ENCODE measurements at regions not wholly inside any gene's neighbourhood (a gene's known extent, or its start where the extent isn't known, plus 50 kb on each side); places are given as distances from the start of the nearest gene placed in this dataset.
"Not testable (repeated sequence)": the region's sequence is repeated elsewhere in the genome, so short reads cannot be mapped to it uniquely, and the experiment has no call there.

DNA sequence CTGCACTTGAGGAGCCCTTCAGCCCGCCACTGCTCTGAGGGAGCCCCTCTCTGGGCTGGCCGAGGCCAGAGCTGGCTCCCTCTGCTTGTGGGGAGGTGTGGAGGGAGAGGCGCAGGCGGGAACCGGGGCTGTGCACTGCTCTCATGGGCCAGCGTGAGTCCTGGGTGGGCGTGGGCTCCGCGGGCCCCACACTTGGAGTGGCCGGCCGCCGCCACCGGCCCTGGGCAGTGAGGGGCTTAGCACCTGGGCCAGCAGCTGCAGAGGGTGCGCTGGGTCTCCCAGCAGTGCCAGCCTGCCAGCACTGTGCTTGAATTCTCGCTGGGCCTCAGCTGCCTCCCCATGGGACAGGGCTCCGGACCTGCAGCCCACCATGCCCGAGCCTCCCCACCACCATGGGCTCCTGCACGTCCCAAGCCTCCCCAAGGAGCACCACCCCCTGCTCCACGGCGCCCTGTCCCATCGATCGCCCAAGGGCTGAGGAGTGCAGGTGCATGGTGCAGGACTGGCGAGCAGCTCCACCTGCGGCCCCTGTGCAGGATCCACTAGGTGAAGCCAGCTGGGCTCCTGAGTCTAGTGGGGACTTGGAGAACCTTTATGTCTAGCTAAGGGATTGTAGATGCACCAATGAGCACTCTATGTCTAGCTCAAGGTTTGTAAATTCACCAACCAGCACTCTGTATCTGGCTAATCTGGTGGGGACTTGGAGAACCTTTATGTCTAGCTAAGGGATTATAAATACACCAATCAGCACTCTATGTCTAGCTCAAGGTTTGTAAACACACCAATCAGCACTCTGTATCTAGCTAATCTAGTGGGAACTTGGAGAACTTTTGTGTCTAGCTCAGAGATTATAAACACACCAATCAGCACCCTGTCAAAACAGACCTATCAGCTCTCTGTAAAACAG lies 1180.3 kb downstream of the FSCB start:
- H3K9me3 ChIP-seq (ENCODE audit: control insufficient read depth, low read length); H3K4me1 ChIP-seq (ENCODE audit: control insufficient read depth, insufficient read depth, low read length, poor library complexity, severe bottlenecking); H3K36me3 ChIP-seq (ENCODE audit: control insufficient read depth, insufficient read depth, low read length); H3K4me3 ChIP-seq (ENCODE audit: extremely low read depth, insufficient read depth, low read length, poor library complexity, severe bottlenecking); H3K27ac ChIP-seq (ENCODE audit: low read depth, low read length, severe bottlenecking): not testable (repeated sequence)
- 89 to 91% methylated on average over 10 to 15 of the region's 24 CpGs for WGBS, 2 experiments (ENCODE audit: insufficient coverage in 2 of 2)

DNA sequence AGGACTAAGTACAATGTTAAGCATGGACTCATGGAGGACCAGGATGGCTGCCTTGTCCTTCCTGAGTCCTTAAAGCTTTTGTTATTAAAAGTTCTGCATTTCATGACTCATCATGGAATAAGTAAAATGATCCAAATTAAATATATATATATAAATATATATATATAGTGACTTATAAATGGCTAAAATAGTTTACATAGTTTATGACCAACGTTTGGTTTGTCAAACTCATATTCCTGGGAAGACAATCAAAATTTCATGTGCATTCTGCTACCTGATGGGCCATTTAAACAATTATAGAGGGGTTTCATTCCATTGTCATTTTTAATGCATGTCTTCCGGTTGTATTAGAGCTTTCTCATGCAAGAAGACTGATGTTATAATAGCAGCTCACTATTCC lies 1190.7 kb downstream of the FSCB start:
- WGBS, 2 experiments (ENCODE audit: insufficient coverage in 2 of 2), result no CpG with 5 or more reads among the region's 2 CpGs
- H3K4me3 ChIP-seq (ENCODE audit: extremely low read depth, insufficient read depth, low read length, poor library complexity, severe bottlenecking), result no peak overlapping the region
- H3K4me1 ChIP-seq (ENCODE audit: control insufficient read depth, insufficient read depth, low read length, poor library complexity, severe bottlenecking), result no peaks in the 10 kb centered on the region
- no peak overlapping the region for H3K27ac ChIP-seq (ENCODE audit: low read depth, low read length, severe bottlenecking)
- no peaks in the 10 kb centered on the region for H3K36me3 ChIP-seq (ENCODE audit: control insufficient read depth, insufficient read depth, low read length)
- H3K9me3 ChIP-seq (ENCODE audit: control insufficient read depth, low read length), result no peaks in the 10 kb centered on the region

DNA sequence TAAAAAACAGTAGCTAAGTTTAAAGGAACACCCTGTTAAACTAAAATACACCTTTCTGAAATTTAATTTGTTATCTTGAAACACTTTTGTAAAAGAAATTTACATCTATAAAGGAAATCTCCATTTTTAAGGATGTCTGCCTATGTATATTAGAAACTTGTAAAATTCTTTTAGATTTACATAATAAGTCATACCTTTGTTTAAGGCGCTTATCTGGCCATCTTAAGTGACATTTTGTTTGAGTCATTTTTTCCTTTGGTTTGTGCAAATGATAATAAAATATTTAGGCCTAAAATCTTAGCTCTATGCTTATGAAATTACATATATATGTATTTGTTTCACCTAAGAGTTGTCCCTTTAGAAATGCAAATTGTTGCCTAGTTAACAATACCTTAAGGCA lies 1193.4 kb downstream of the FSCB start:
- Histone ChIP-seq H3K36me3 (ENCODE audit: control insufficient read depth, insufficient read depth, low read length) (no peaks in the 10 kb centered on the region), H3K4me1 (ENCODE audit: control insufficient read depth, insufficient read depth, low read length, poor library complexity, severe bottlenecking) (no peaks in the 10 kb centered on the region), H3K9me3 (ENCODE audit: control insufficient read depth, low read length) (no peaks in the 10 kb centered on the region), H3K4me3 (ENCODE audit: extremely low read depth, insufficient read depth, low read length, poor library complexity, severe bottlenecking) (no peak overlapping the region), H3K27ac (ENCODE audit: low read depth, low read length, severe bottlenecking) (no peak overlapping the region)
- no CpG with 5 or more reads among the region's 1 CpG for WGBS, 2 experiments (ENCODE audit: insufficient coverage in 2 of 2)

DNA sequence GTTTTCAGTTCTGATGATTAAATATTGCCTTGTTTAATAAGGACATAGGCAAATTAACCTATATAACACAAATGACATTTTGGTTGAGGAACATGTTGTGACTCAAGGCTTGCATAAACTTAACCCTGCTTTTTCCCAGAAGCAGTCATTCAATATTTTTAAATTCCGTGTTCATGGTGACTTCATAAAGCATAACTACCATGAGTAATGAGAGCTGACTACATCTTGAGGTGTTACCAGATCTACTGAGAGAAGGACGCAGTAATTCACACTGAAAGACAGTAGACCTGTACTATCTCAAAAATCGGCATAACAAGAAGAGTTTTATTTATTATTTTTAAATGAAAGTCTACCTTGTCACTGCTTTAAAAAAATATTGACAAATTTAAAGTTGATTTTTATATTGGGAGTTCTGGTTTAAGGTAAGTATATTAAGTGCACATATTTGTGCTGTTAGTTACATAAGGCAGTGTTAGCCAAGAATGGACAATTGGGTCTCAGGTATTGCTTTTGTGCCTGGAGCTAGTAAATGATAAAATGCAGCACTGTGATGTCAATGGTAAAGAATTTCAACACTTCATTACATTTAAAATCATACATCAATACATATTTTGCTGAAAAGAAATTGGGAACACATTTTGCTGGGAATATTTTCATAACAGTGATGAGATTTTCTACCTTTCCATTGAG lies 1198.5 kb downstream of the FSCB start:
- no peak overlapping the region for H3K27ac ChIP-seq (ENCODE audit: low read depth, low read length, severe bottlenecking)
- no CpG with 5 or more reads among the region's 3 CpGs for WGBS, 2 experiments (ENCODE audit: insufficient coverage in 2 of 2)
- no peak overlapping the region for H3K4me3 ChIP-seq (ENCODE audit: extremely low read depth, insufficient read depth, low read length, poor library complexity, severe bottlenecking)
- no peaks in the 10 kb centered on the region for H3K36me3 ChIP-seq (ENCODE audit: control insufficient read depth, insufficient read depth, low read length)
- no peaks in the 10 kb centered on the region for H3K4me1 ChIP-seq (ENCODE audit: control insufficient read depth, insufficient read depth, low read length, poor library complexity, severe bottlenecking)
- H3K9me3 ChIP-seq (ENCODE audit: control insufficient read depth, low read length), result no peaks in the 10 kb centered on the region

DNA sequence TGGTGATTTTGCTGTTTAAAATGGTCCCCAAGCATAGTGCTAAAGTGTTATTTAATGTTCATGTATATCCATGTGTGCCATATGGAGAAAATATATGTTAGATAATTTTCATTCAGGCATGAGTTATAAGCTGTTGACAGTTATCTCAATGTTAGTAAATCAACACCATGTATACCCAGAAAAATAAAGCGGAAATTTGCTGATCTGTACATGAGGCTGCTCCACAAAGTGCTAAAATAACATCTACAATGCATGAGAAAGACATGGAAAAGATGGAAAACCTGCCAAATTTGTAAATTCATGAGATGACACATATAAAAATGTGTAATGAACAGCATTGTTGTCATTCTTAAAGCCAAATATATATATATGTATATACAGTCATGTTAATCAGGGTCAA lies 1199.2 kb downstream of the FSCB start:
- Histone ChIP-seq H3K9me3 (ENCODE audit: control insufficient read depth, low read length) (no peaks in the 10 kb centered on the region), H3K4me1 (ENCODE audit: control insufficient read depth, insufficient read depth, low read length, poor library complexity, severe bottlenecking) (no peaks in the 10 kb centered on the region), H3K4me3 (ENCODE audit: extremely low read depth, insufficient read depth, low read length, poor library complexity, severe bottlenecking) (no peak overlapping the region), H3K36me3 (ENCODE audit: control insufficient read depth, insufficient read depth, low read length) (no peaks in the 10 kb centered on the region), H3K27ac (ENCODE audit: low read depth, low read length, severe bottlenecking) (no peak overlapping the region)
- WGBS, 2 experiments (ENCODE audit: insufficient coverage in 2 of 2), result 67% methylated on average over 1 of the region's 1 CpG; no CpG with 5 or more reads in 1 of the 2 experiments

DNA sequence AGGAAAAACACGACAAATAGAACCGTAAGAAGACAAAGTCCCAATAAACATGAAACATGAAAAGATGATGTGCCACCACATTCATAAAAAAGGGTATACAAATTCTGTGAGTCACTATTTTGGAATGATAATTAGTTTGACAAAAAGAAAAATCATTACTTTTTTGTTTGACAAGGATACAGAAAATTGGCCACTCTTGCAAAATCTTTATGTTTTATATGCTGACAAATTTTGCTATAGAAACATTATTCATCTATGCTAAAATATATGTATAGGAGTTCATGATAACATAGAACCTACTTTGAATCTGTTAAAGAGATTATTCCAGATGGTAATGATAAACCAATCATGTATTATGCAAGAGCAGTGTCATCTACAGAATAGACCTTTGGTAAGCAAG lies 1201.0 kb downstream of the FSCB start:
- no CpG with 5 or more reads among the region's 2 CpGs for WGBS, 2 experiments (ENCODE audit: insufficient coverage in 2 of 2)
- Histone ChIP-seq H3K4me1 (ENCODE audit: control insufficient read depth, insufficient read depth, low read length, poor library complexity, severe bottlenecking) (no peaks in the 10 kb centered on the region), H3K9me3 (ENCODE audit: control insufficient read depth, low read length) (no peaks in the 10 kb centered on the region), H3K36me3 (ENCODE audit: control insufficient read depth, insufficient read depth, low read length) (no peaks in the 10 kb centered on the region), H3K27ac (ENCODE audit: low read depth, low read length, severe bottlenecking) (no peak overlapping the region), H3K4me3 (ENCODE audit: extremely low read depth, insufficient read depth, low read length, poor library complexity, severe bottlenecking) (no peak overlapping the region)

DNA sequence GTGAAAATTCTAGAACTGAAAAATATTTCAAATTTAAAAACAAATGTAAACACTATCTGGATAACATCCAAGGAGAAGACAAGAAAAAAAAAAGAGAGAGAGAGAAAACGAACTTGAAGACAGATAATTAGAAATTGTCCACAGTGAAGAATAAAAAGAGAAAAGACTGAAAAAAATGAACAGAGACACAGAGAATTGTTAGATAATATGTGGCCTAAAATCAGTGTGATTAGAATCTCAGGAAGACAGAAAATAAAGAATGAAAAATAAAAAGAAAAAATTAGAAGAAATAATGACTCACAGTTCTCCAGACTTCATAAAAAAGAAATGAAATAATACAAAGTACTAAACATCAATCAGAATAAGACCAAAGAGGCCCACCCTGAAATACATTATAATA lies 1209.3 kb downstream of the FSCB start:
- no peak overlapping the region for H3K27ac ChIP-seq (ENCODE audit: low read depth, low read length, severe bottlenecking)
- no peaks in the 10 kb centered on the region for H3K9me3 ChIP-seq (ENCODE audit: control insufficient read depth, low read length)
- no peak overlapping the region for H3K4me3 ChIP-seq (ENCODE audit: extremely low read depth, insufficient read depth, low read length, poor library complexity, severe bottlenecking)
- no peaks in the 10 kb centered on the region for H3K4me1 ChIP-seq (ENCODE audit: control insufficient read depth, insufficient read depth, low read length, poor library complexity, severe bottlenecking)
- 64 to 100% methylated on average over 1 of the region's 1 CpG for WGBS, 2 experiments (ENCODE audit: insufficient coverage in 2 of 2)
- no peaks in the 10 kb centered on the region for H3K36me3 ChIP-seq (ENCODE audit: control insufficient read depth, insufficient read depth, low read length)

DNA sequence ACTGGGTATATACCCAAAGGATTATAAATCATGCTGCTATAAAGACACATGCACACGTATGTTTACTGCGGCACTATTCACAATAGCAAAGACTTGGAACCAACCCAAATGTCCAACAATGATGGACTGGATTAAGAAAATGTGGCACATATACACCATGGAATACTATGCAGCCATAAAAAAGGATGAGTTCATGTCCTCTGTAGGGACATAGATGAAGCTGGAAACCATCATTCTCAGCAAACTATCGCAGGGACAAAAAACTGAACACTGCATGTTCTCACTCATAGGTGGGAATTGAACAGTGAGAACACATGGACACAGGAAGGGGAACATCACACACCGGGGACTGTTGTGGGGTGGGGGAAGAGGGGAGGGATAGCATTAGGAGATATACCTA lies 1211.0 kb downstream of the FSCB start:
- not testable (repeated sequence) for H3K27ac ChIP-seq (ENCODE audit: low read depth, low read length, severe bottlenecking); H3K4me1 ChIP-seq (ENCODE audit: control insufficient read depth, insufficient read depth, low read length, poor library complexity, severe bottlenecking); H3K4me3 ChIP-seq (ENCODE audit: extremely low read depth, insufficient read depth, low read length, poor library complexity, severe bottlenecking); H3K36me3 ChIP-seq (ENCODE audit: control insufficient read depth, insufficient read depth, low read length); H3K9me3 ChIP-seq (ENCODE audit: control insufficient read depth, low read length)
- WGBS, 2 experiments (ENCODE audit: insufficient coverage in 2 of 2), result 80% methylated on average over 1 of the region's 4 CpGs; no CpG with 5 or more reads in 1 of the 2 experiments

DNA sequence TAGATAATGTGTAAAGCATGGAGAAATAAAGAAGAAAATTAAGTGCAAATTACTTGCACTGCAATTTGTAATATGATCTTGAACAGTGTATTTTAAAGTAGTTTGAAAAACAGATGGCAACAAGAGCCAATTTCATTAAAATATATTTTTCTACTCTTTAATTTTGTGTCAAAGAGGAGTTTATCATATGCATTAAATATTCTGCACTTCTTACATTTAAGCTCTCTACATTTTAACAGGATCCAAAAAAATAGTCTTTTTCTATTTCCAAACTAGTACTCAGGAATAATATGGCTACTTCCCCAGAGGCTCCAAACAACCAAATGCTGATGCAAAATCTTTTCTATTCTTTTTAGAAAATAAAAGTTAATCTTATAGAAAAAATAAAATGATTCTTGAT lies 1221.5 kb downstream of the FSCB start:
- Histone ChIP-seq H3K4me3 (ENCODE audit: extremely low read depth, insufficient read depth, low read length, poor library complexity, severe bottlenecking) (no peak overlapping the region), H3K4me1 (ENCODE audit: control insufficient read depth, insufficient read depth, low read length, poor library complexity, severe bottlenecking) (no peaks in the 10 kb centered on the region), H3K9me3 (ENCODE audit: control insufficient read depth, low read length) (no peaks in the 10 kb centered on the region), H3K36me3 (ENCODE audit: control insufficient read depth, insufficient read depth, low read length) (no peaks in the 10 kb centered on the region), H3K27ac (ENCODE audit: low read depth, low read length, severe bottlenecking) (no peak overlapping the region)

DNA sequence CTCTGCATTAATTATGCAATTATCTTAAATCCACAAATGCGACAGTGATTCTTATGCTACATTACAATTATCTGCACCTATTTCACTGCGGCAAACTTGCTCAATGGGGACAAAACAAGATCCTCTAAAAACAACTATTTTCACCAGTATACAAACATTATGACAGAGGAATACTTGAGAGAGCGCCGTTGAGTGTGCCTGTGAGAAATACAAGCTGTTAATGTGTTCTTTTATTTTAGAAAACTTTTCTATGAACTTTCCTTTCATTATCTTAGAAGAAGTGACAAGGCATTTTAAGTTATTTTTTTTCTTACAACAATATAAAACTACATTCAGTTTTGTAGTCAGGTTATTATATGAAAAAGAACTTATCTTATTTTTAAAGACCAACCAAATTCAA lies 1247.0 kb downstream of the FSCB start:
- Histone ChIP-seq H3K9me3 (ENCODE audit: control insufficient read depth, low read length) (no peaks in the 10 kb centered on the region), H3K36me3 (ENCODE audit: control insufficient read depth, insufficient read depth, low read length) (no peaks in the 10 kb centered on the region), H3K4me1 (ENCODE audit: control insufficient read depth, insufficient read depth, low read length, poor library complexity, severe bottlenecking) (no peaks in the 10 kb centered on the region), H3K4me3 (ENCODE audit: extremely low read depth, insufficient read depth, low read length, poor library complexity, severe bottlenecking) (no peak overlapping the region), H3K27ac (ENCODE audit: low read depth, low read length, severe bottlenecking) (no peak overlapping the region)
- 92 to 100% methylated on average over 2 of the region's 4 CpGs for WGBS, 2 experiments (ENCODE audit: insufficient coverage in 2 of 2)

DNA sequence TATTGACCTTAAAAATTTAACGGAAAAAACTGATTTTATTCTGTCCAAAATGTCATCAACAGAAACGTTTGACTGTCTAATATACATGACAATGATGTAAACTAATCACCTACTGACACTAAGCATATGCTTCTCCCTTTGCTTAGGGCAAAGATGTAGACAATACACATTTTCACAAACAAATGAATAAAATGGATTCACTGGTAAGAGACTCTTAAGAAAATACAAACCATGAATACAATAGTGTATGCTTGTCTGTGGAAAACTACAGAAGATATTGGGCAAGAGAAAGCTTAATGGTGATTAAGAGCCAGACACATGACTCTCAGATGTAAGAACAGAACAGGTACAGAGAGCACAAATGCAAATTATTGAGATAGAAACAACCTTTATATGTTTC lies 1248.7 kb downstream of the FSCB start:
- WGBS, 2 experiments (ENCODE audit: insufficient coverage in 2 of 2), result no CpG with 5 or more reads among the region's 2 CpGs
- H3K9me3 ChIP-seq (ENCODE audit: control insufficient read depth, low read length), result no peaks in the 10 kb centered on the region
- H3K36me3 ChIP-seq (ENCODE audit: control insufficient read depth, insufficient read depth, low read length), result no peaks in the 10 kb centered on the region
- no peak overlapping the region for H3K4me3 ChIP-seq (ENCODE audit: extremely low read depth, insufficient read depth, low read length, poor library complexity, severe bottlenecking)
- no peak overlapping the region for H3K27ac ChIP-seq (ENCODE audit: low read depth, low read length, severe bottlenecking)
- H3K4me1 ChIP-seq (ENCODE audit: control insufficient read depth, insufficient read depth, low read length, poor library complexity, severe bottlenecking), result no peaks in the 10 kb centered on the region
